ENCODE measurements at regions not wholly inside any gene's neighbourhood (a gene's known extent, or its start where the extent isn't known, plus 50 kb on each side); places are given as distances from the start of the nearest gene placed in this dataset.
"Not testable (repeated sequence)": the region's sequence is repeated elsewhere in the genome, so short reads cannot be mapped to it uniquely, and the experiment has no call there.

DNA sequence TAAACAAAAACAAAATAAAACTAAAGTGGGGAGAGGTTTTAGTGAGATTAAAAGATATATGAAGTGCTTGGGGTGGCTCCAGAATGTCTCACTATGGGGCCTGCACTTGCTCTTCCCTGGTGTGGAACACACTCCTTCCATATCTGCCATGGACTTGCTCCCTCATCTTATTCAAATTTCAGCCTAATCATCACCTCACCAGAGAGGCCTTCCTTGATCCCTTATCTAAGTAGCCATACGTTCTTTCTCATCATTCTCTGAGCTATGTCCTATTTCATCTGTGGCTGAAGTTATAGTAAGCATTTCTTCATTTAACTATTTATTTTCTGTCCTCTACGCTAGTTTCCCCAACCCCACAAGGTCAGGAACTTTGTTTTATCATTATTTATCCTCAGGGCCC, 511.7 kb downstream of the NTRK3 start:
- no peak for DNase-seq (ENCODE audit: low spot score in 2 of 2)
- Mint-ChIP-seq H3K9me3 (no peaks in the 10 kb centered on the region), H3K36me3 (ENCODE audit: insufficient read depth) (no peaks in the 10 kb centered on the region), H3K27ac (ENCODE audit: low read depth) (no peak overlapping the region), H3K4me1 (no peaks in the 10 kb centered on the region), H3K27me3 (peaks cover 15% of the 10 kb centered on the region), H3K4me3 (no peak overlapping the region)
- ATAC-seq (replicated peaks; ENCODE audit: extremely low read depth, poor library complexity, severe bottlenecking) = no peak

DNA sequence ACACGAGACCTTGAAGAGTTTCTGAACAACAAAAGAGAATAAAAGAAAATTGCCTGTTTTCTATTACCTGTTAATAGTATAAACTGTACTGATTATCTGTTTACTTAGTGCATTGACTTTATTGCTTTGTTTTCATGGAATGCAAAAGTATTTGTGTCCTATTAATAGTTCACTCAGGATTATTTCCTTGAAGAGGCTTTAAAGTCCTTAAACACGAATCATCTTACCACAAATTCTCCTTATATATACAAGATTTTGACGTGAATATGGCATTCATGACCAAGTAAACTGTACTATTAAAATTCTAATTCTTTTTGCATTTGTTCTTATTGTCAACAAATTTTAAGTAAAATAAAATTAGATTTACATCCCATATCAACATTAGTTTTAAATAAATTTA, 513.0 kb downstream of the NTRK3 start:
- ATAC-seq (replicated peaks; ENCODE audit: extremely low read depth, poor library complexity, severe bottlenecking) (no peak), DNase-seq (ENCODE audit: low spot score in 2 of 2) (no peak)
- Mint-ChIP-seq H3K27me3 (peaks cover 15% of the 10 kb centered on the region), H3K4me1 (no peaks in the 10 kb centered on the region), H3K4me3 (no peak overlapping the region), H3K36me3 (ENCODE audit: insufficient read depth) (no peaks in the 10 kb centered on the region), H3K9me3 (no peaks in the 10 kb centered on the region), H3K27ac (ENCODE audit: low read depth) (no peak overlapping the region)

DNA sequence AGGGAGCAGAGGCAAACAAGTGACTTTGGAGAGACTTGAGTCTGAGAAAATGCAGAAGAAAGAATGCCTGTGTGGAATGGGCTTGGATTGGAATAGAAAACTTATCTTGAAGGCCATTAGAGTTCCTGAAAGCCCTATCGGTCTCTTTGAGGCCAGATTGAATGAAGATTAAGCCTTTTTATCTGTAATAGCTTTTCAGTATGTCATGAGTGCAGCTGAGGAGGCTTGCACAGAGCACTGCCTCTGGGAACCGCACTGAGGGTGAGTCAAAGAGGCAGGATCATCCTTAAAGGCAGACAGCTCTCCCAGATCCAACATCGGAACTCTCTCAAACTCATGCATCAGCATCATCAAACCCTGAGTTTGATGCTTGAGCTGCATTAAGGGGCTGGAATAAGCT, 515.2 kb downstream of the NTRK3 start:
- no peaks in the 10 kb centered on the region for H3K4me1 Mint-ChIP-seq
- no peak for DNase-seq (ENCODE audit: low spot score in 2 of 2)
- H3K27me3 Mint-ChIP-seq = no peaks in the 10 kb centered on the region
- no peak overlapping the region for H3K4me3 Mint-ChIP-seq
- H3K9me3 Mint-ChIP-seq = no peaks in the 10 kb centered on the region
- ATAC-seq (replicated peaks; ENCODE audit: extremely low read depth, poor library complexity, severe bottlenecking) = no peak
- H3K36me3 Mint-ChIP-seq (ENCODE audit: insufficient read depth) = no peaks in the 10 kb centered on the region
- H3K27ac Mint-ChIP-seq (ENCODE audit: low read depth) = no peak overlapping the region

DNA sequence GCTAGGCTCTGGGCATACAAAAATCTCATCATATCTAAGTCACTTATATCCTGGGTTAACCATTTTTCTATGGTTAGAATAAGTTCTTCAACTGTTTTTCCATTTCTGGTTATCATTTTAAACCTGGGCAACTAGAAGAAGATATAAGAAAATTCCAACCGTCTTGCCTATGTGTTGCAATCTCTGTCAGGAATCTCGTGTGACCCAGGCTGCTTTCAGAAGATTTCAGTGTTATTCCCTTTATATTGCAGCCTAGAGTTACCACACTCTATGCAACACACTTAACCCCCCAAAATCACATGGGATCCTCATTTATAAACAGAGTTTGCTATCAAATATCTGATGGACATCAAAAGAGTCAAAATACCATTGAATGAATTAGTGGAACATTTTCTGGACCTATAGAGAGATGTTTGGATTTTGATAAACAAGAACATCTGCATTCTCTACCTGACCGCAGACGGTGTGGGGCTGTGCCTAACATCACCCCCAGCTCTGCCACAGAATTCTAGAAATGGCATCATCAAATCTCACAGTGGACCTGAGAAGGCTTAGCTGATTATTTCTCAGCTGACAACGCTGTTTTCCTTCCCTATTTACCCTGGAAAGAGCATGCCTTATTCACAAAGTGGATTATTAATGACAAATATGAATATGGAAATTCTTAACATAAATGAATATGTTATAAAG, 515.7 kb downstream of the NTRK3 start:
- Mint-ChIP-seq H3K4me1 (no peaks in the 10 kb centered on the region), H3K27ac (ENCODE audit: low read depth) (no peak overlapping the region), H3K9me3 (no peaks in the 10 kb centered on the region), H3K27me3 (no peaks in the 10 kb centered on the region), H3K4me3 (no peak overlapping the region), H3K36me3 (ENCODE audit: insufficient read depth) (no peaks in the 10 kb centered on the region)
- ATAC-seq (replicated peaks; ENCODE audit: extremely low read depth, poor library complexity, severe bottlenecking) = no peak
- no peak for DNase-seq (ENCODE audit: low spot score in 2 of 2)

DNA sequence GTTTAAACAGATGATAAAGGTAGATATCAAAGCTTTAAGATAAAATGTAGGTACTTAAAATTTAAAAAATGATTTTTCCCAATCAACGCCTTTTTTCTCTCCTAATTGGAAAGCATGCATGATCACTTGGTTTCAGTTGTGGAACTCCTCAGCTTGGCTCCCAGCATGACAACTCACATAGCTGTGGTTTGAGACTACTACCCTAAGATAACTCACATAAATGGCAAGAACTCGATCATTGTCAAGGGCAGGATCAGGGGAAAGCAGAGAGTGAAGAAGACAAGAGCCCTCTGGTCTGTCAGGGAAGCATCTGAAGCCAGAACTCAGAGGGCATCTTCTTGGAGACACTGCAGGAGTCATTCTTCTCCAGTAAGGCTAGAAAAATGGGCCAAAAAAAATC, 516.7 kb downstream of the NTRK3 start:
- Mint-ChIP-seq H3K4me3 (no peak overlapping the region), H3K36me3 (ENCODE audit: insufficient read depth) (no peaks in the 10 kb centered on the region), H3K9me3 (no peaks in the 10 kb centered on the region), H3K27me3 (no peaks in the 10 kb centered on the region), H3K27ac (ENCODE audit: low read depth) (no peak overlapping the region), H3K4me1 (no peaks in the 10 kb centered on the region)
- no peak for DNase-seq (ENCODE audit: low spot score in 2 of 2)
- ATAC-seq (replicated peaks; ENCODE audit: extremely low read depth, poor library complexity, severe bottlenecking) = no peak

DNA sequence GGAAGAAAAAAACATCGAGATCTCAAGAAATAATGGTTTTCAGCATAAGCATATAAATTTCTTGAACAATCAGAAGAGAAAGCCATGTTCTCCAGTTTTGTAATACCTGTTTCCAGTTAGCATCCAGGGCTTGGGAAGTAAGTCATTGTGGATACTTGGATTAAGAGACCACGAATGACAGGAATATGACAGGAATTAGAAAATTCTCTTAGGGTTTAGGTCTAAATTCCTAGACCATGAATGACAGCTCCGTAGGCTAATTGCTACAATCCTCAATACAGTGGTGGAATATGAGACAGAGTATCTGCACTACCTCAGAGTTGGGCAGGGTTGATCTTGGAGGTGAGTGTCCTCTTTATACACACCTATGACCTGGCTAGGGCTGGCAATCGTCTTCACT, 517.5 kb downstream of the NTRK3 start:
- Mint-ChIP-seq H3K4me1 (no peaks in the 10 kb centered on the region), H3K27me3 (peaks cover 2% of the 10 kb centered on the region), H3K4me3 (no peak overlapping the region), H3K27ac (ENCODE audit: low read depth) (no peak overlapping the region), H3K36me3 (ENCODE audit: insufficient read depth) (no peaks in the 10 kb centered on the region), H3K9me3 (no peaks in the 10 kb centered on the region)
- DNase-seq (ENCODE audit: low spot score in 2 of 2) = no peak
- no peak for ATAC-seq (replicated peaks; ENCODE audit: extremely low read depth, poor library complexity, severe bottlenecking)

DNA sequence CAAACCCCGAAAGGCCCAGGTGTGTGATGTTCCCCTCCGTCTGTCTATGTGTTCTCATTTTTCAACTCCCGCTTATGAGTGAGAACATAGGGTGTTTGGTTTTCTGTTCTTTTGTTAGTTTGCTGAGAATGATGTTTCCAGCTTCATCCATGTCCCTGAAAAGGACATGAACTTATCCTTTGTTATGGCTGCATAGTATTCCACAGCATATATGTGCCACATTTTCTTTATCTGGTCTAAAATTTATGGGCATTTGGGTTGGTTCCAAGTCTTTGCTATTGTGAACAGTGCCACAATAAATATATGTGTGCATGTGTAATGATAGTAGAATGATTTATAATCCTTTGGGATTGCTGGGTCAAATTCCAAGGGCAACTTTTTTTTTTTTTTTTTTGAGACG, 519.1 kb downstream of the NTRK3 start:
- not testable (repeated sequence) for H3K9me3 Mint-ChIP-seq; H3K4me3 Mint-ChIP-seq; H3K27ac Mint-ChIP-seq (ENCODE audit: low read depth); DNase-seq (ENCODE audit: low spot score in 2 of 2); H3K27me3 Mint-ChIP-seq; H3K36me3 Mint-ChIP-seq (ENCODE audit: insufficient read depth); ATAC-seq (replicated peaks; ENCODE audit: extremely low read depth, poor library complexity, severe bottlenecking); H3K4me1 Mint-ChIP-seq

DNA sequence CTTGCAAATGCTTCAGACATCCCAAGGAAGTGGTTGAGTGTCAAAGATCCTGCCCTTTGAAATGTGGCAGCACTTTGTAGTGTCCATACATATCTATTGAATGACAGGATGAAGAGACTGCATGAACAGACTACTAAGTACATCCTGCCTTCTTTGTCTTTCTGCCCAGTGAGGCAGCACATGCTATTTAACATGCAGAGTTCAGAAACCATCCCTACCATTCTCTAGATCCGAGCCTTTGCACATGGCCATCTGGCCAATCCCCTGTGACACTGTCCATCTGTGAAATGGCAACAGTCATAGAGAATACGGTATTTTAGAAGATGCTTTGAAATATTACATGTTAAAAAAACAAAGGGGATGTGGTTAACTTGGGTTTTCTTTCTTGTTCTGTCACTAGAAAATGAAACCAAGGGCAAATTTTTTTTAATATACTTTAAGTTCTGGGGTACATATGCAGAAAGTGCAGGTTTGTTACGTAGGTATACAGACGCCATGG, 519.6 kb downstream of the NTRK3 start:
- ATAC-seq (replicated peaks; ENCODE audit: extremely low read depth, poor library complexity, severe bottlenecking) (no peak), DNase-seq (ENCODE audit: low spot score in 2 of 2) (no peak)
- Mint-ChIP-seq H3K36me3 (ENCODE audit: insufficient read depth) (no peaks in the 10 kb centered on the region), H3K27ac (ENCODE audit: low read depth) (no peak overlapping the region), H3K4me1 (no peaks in the 10 kb centered on the region), H3K27me3 (peaks cover 9% of the 10 kb centered on the region), H3K9me3 (no peaks in the 10 kb centered on the region), H3K4me3 (no peak overlapping the region)

DNA sequence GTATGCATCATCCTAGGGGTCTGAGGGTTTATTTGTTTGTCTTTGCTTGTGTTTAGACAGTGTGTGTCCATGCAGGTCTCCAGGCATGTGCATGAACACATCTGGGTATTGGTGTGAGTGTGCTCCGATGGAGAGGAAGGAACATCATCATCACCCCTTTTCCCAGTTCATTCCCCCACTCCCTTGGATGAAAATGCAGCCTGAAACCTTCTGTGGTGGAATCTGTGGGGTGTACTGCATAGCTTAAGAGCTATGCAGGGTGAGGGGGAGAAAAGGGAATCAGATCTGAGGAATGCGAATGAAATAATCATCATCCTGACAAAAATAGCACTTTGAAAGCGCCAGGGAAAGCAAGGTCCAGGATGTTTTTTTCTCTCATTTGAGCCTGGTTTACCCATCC, 520.1 kb downstream of the NTRK3 start:
- no peak for DNase-seq (ENCODE audit: low spot score in 2 of 2)
- Mint-ChIP-seq H3K4me3 (no peak overlapping the region), H3K36me3 (ENCODE audit: insufficient read depth) (no peaks in the 10 kb centered on the region), H3K27ac (ENCODE audit: low read depth) (no peak overlapping the region), H3K4me1 (no peaks in the 10 kb centered on the region), H3K9me3 (no peaks in the 10 kb centered on the region), H3K27me3 (peaks cover 9% of the 10 kb centered on the region)
- no peak for ATAC-seq (replicated peaks; ENCODE audit: extremely low read depth, poor library complexity, severe bottlenecking)

DNA sequence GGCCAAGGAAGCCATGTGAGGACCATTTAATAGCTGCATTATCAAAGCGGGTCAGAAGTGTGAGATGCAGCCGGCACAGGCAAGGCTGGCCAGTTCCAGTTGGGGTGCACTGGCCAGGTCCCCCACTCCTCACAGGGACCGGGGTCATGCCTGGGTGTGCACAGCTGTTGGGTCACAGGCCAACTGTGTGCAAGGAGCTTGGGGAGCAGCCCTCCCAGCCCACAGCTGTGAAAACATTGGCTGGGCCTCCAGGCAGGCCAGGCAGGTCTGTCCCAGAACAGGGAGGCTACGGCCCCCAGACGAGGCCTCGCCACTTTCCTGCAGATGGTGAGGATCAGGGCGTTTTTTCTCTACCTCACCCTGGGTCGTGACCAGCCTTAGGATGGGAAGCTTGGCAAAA, 521.0 kb downstream of the NTRK3 start:
- Mint-ChIP-seq H3K9me3 (no peaks in the 10 kb centered on the region), H3K36me3 (ENCODE audit: insufficient read depth) (no peaks in the 10 kb centered on the region), H3K27me3 (peaks cover 9% of the 10 kb centered on the region), H3K4me1 (no peaks in the 10 kb centered on the region), H3K27ac (ENCODE audit: low read depth) (no peak overlapping the region), H3K4me3 (no peak overlapping the region)
- no peak for DNase-seq (ENCODE audit: low spot score in 2 of 2)
- no peak for ATAC-seq (replicated peaks; ENCODE audit: extremely low read depth, poor library complexity, severe bottlenecking)

DNA sequence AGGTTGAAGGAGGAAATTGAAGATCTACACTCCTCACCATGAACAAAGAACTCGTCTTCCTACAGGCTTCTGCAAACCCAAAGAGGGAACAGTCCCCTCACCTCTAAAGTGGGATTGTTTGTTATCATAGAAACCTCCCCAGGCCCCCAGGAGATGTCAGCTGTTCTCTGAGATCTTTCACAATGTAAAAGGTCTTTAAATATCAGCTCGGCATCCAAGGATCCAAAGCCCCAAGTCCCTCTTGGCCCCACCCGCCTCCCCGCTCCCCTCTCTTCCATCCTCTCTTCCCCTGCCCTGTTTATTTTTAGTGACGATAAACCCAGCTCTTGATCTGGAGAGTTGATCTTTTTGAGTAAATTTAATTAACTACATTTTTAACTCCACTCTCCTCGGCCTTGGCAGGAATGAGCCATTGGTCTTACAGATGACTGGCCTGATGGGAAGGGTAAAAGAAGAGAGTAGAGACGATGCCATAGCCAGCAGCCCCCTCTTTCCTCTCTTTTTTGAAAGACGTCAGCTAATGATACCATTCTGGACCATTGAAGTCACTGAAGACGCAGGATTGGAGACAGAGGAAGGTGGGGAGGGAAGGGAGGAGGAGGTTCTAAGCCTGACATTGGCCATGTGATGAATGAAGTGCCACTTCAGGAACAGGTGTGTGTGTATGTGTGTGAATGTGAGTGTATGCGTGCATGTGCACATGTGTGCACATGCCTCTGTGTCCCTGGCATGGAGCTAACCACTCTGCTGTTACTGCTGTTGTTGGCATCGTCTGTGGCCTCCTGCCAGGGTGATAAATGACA, 521.8 kb downstream of the NTRK3 start:
- H3K36me3 Mint-ChIP-seq (ENCODE audit: insufficient read depth) = no peaks in the 10 kb centered on the region

DNA sequence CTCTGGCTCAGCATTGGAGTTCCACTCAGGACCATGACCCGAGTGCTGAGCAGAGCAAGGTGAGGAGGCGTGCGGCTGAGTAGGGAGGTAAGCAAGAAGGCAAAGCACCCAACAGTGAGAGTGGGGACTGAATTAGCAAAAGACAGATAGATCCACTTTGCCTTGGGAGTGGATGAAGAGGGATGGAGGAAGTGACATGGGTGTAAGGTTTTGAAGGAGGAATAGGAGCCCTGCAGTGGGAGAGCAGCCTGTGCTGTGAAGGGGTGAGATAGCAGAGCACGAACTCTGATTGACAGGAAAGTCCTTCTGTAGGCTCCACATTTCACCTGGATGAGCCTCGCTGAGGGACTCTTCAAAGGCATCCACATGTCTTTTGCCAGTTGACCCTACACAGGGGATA, 522.6 kb downstream of the NTRK3 start:
- Mint-ChIP-seq H3K27ac (ENCODE audit: low read depth) (no peak overlapping the region), H3K27me3 (peaks cover 9% of the 10 kb centered on the region), H3K4me1 (no peaks in the 10 kb centered on the region), H3K36me3 (ENCODE audit: insufficient read depth) (no peaks in the 10 kb centered on the region), H3K9me3 (no peaks in the 10 kb centered on the region), H3K4me3 (no peak overlapping the region)
- ATAC-seq (replicated peaks; ENCODE audit: extremely low read depth, poor library complexity, severe bottlenecking) (no peak), DNase-seq (ENCODE audit: low spot score in 2 of 2) (no peak)

More for the DNA sequence above, 521.8 kb downstream of the NTRK3 start:
- no peaks in the 10 kb centered on the region for H3K9me3 Mint-ChIP-seq
- no peaks in the 10 kb centered on the region for H3K4me1 Mint-ChIP-seq
- H3K27me3 Mint-ChIP-seq = peaks cover 9% of the 10 kb centered on the region
- H3K4me3 Mint-ChIP-seq = no peak overlapping the region
- DNase-seq (ENCODE audit: low spot score in 2 of 2) = no peak
- H3K27ac Mint-ChIP-seq (ENCODE audit: low read depth) = no peak overlapping the region
- ATAC-seq (replicated peaks; ENCODE audit: extremely low read depth, poor library complexity, severe bottlenecking) = no peak

DNA sequence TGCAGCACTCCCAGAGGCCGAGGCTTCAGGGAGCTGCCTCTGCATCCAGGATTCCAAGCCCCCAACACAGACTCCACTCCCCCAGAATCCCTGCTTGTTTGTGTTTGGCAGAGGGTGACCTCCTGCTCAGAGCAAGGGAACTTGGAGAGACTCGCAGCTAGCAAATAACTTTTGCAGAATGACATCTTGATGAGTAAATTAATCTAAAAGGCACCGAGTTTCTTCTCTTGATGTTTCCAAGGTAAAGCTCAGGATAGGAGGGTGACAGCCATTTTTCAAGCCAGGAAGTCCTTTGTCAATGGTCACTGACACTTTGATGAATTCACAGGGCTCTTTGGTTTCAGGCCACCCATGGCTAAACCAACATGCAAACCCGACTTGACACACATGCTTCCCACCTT, 523.0 kb downstream of the NTRK3 start:
- no peaks in the 10 kb centered on the region for H3K9me3 Mint-ChIP-seq
- DNase-seq (ENCODE audit: low spot score in 2 of 2) (no peak), ATAC-seq (replicated peaks; ENCODE audit: extremely low read depth, poor library complexity, severe bottlenecking) (no peak)
- H3K36me3 Mint-ChIP-seq (ENCODE audit: insufficient read depth) = no peaks in the 10 kb centered on the region
- no peaks in the 10 kb centered on the region for H3K4me1 Mint-ChIP-seq
- no peak overlapping the region for H3K4me3 Mint-ChIP-seq
- no peak overlapping the region for H3K27ac Mint-ChIP-seq (ENCODE audit: low read depth)
- H3K27me3 Mint-ChIP-seq = peaks cover 9% of the 10 kb centered on the region
